GM12878 (cell line): ENCODE measurements at regions not wholly inside any gene's neighbourhood (a gene's known extent, or its start where the extent isn't known, plus 50 kb on each side); places are given as distances from the start of the nearest gene placed in this dataset.

Experiments used
- ATAC-seq: fragments of 200-7000 bp; cut with Tn5 transposase; 3 replicates; pipeline ENCODE4 v1.9.1; 2020; ENCODE audit warnings: mild to moderate bottlenecking, moderate library complexity
- BruUV-seq: library from RNA; stranded (reverse); fragments of 400-500 nt; replicated peaks from 2 replicates; lab custom pipeline; 2021; lab: Mats Ljungman, UMichigan
- CTCF ChIA-PET: fragments of 300-600 bp; sonication (Branson Sonifier 250); formaldehyde crosslinking; extraction: SDS; loops from one replicate; lab custom pipeline; 2021; ENCODE audit warnings: inconsistent platforms; lab: Yijun Ruan, JAX
- POLR2A ChIA-PET: fragments of 350-600 bp; formaldehyde crosslinking; extraction: SDS; loops from one replicate; lab custom pipeline; 2021; ENCODE audit warnings: inconsistent platforms; lab: Charles Lee
- RAD21 ChIA-PET: fragments of 300-600 bp; sonication (Branson Sonifier 250); formaldehyde crosslinking; loops from one replicate; lab custom pipeline; 2023; ENCODE audit warnings: antibody characterized with exemption; ENCODE audit not compliant: unreplicated experiment; lab: Charles Lee
- SMC1A ChIA-PET: fragments of 300-600 bp; sonication (Branson Sonifier 250); formaldehyde crosslinking; loops from one replicate; lab custom pipeline; 2023; ENCODE audit not compliant: unreplicated experiment, uncharacterized antibody; lab: Charles Lee
- DNase-seq: peaks from one replicate; pipeline ENCODE4 v3.0.0-alpha.2; 2011; ENCODE audit warnings: low read depth, low spot score
- FAIRE-seq: peaks from 3 replicates; lab custom pipeline; 2011; peaks lifted over from hg19 to GRCh38; lab: Jason Lieb, UNC
- H2AFZ ChIP-seq: 2 replicates; pipeline ENCODE4 v1.6.0; 2011; ENCODE audit warnings: low read depth, low read length, control low read depth; ENCODE audit not compliant: control insufficient read depth
- H3K27ac ChIP-seq: 2 replicates; pipeline ENCODE4 v1.5.1; 2011; ENCODE audit warnings: control low read depth; ENCODE audit not compliant: control insufficient read depth, insufficient read depth
- H3K27me3 ChIP-seq, 2 experiments: replicated peaks in 1 of 2; 2 replicates each; pipeline versions ENCODE4 v1.6.0 to v1.6.1; 2011; ENCODE audit warnings: low read length in 1 of 2; ENCODE audit not compliant: control insufficient read depth in 2 of 2, insufficient read depth in 2 of 2
- H3K36me3 ChIP-seq, 2 experiments: 2 replicates each; pipeline ENCODE4 v1.5.1; 2011; ENCODE audit warnings: low read length in 1 of 2; ENCODE audit not compliant: control insufficient read depth in 2 of 2, insufficient read depth in 2 of 2
- H3K4me1 ChIP-seq: 2 replicates; pipeline ENCODE4 v1.6.1; 2011; ENCODE audit warnings: mild to moderate bottlenecking, low read length, moderate library complexity, mixed read lengths; ENCODE audit not compliant: control insufficient read depth, insufficient read depth
- H3K4me2 ChIP-seq: 2 replicates; pipeline ENCODE4 v1.6.0; 2011; ENCODE audit warnings: control low read depth; ENCODE audit not compliant: control insufficient read depth, insufficient read depth
- H3K4me3 ChIP-seq: fragments of 200-600 bp; sonication (generic); 2 replicates; pipeline ENCODE4 v1.5.1; 2016
- H3K79me2 ChIP-seq: 2 replicates; pipeline ENCODE4 v1.6.0; 2011; ENCODE audit warnings: low read length; ENCODE audit not compliant: control insufficient read depth, insufficient read depth
- H3K9ac ChIP-seq: 2 replicates; pipeline ENCODE4 v1.8.0; 2011; ENCODE audit warnings: low read length, control low read depth, mixed read lengths; ENCODE audit not compliant: control insufficient read depth, insufficient read depth
- H3K9me3 ChIP-seq: replicated peaks from 3 replicates; pipeline ENCODE4 v1.5.1; 2011; ENCODE audit warnings: mild to moderate bottlenecking, low read length; ENCODE audit not compliant: control insufficient read depth, insufficient read depth
- H4K20me1 ChIP-seq: 2 replicates; pipeline ENCODE4 v1.6.0; 2011; ENCODE audit not compliant: control insufficient read depth, insufficient read depth
- BRCA1 ChIP-seq: IDR thresholded peaks from 2 replicates; pipeline ENCODE4 v1.6.1; 2011; ENCODE audit warnings: low read depth, low read length, improper control_type of control experiment
- IRF4 ChIP-seq: IDR thresholded peaks from 2 replicates; pipeline ENCODE4 v1.6.1; 2011; ENCODE audit warnings: low read depth, low read length
- LARP7 ChIP-seq: fragments of 450-650 bp; IDR thresholded peaks from 2 replicates; pipeline ENCODE4 v1.6.1; 2017; ENCODE audit warnings: mild to moderate bottlenecking
- MEF2B ChIP-seq: fragments of 450-650 bp; IDR thresholded peaks from 2 replicates; pipeline ENCODE4 v1.6.1; 2018; ENCODE audit warnings: mild to moderate bottlenecking, moderate library complexity; ENCODE audit not compliant: partially characterized antibody, poor library complexity, severe bottlenecking
- NR2F1 ChIP-seq: fragments of 450-650 bp; conservative IDR thresholded peaks from 2 replicates; pipeline ENCODE4 v1.6.1; 2017; ENCODE audit warnings: mild to moderate bottlenecking
- ZNF24 ChIP-seq: fragments of 450-650 bp; IDR thresholded peaks from 2 replicates; pipeline ENCODE4 v1.6.1; 2017; ENCODE audit warnings: antibody characterized with exemption, mild to moderate bottlenecking
- whole genome bisulfite sequencing: methylation state at CpG from one replicate; pipeline ENCODE4 v1.1.6; 2016; ENCODE audit warnings: low lambda C conversion rate; ENCODE audit not compliant: insufficient replicate concordance, insufficient coverage; ENCODE audit errors: missing lambda C conversion rate; 5-methylcytosine and 5-hydroxymethylcytosine counted together
- in situ Hi-C: fragments of 300-500 bp; cut with MboI; formaldehyde crosslinking; loops from 9 replicates; pipeline ENCODE4 v1.14.3; 2018; ENCODE audit warnings: mixed read lengths
- intact Hi-C: fragments of 100-400 bp; cut with micrococcal nuclease; formaldehyde crosslinking; loops from one replicate; pipeline ENCODE4 v1.14.2; 2022; ENCODE audit not compliant: unreplicated experiment
- TF ChIP-seq, protein P1 (sequence below), 3 experiments: IDR thresholded peaks in 2 of 3; conservative IDR thresholded peaks in 1 of 3; 2 replicates each; pipeline ENCODE4 v1.5.1; 2011; ENCODE audit warnings: low read depth in 3 of 3, low read length in 3 of 3, mild to moderate bottlenecking in 3 of 3, control low read depth in 2 of 3, moderate library complexity in 2 of 3, inconsistent platforms in 1 of 3, mixed read lengths in 1 of 3; ENCODE audit not compliant: control insufficient read depth in 2 of 3, insufficient read depth in 1 of 3; ENCODE audit errors: extremely low read depth in 1 of 3
- TF ChIP-seq, protein P2 (sequence below): IDR thresholded peaks from 2 replicates; pipeline ENCODE4 v1.6.1; 2012; ENCODE audit warnings: low read length, inconsistent platforms

GRCh38 chr10:107708981-107709380, 544.5 kb upstream of the SORCS1 start:
- in situ Hi-C loops: no loop called here
- RAD21 ChIA-PET: no interaction called here
- FAIRE-seq: no peak
- H3K9me3 ChIP-seq: no peaks in the 10 kb centered on the region
- SMC1A ChIA-PET: no interaction called here
- TF ChIP-seq ZNF24 (no peak), LARP7 (no peak), NR2F1 (no peak), BRCA1 (no peak), IRF4 (no peak), MEF2B (no peak)
- TF ChIP-seq, protein P1, sequence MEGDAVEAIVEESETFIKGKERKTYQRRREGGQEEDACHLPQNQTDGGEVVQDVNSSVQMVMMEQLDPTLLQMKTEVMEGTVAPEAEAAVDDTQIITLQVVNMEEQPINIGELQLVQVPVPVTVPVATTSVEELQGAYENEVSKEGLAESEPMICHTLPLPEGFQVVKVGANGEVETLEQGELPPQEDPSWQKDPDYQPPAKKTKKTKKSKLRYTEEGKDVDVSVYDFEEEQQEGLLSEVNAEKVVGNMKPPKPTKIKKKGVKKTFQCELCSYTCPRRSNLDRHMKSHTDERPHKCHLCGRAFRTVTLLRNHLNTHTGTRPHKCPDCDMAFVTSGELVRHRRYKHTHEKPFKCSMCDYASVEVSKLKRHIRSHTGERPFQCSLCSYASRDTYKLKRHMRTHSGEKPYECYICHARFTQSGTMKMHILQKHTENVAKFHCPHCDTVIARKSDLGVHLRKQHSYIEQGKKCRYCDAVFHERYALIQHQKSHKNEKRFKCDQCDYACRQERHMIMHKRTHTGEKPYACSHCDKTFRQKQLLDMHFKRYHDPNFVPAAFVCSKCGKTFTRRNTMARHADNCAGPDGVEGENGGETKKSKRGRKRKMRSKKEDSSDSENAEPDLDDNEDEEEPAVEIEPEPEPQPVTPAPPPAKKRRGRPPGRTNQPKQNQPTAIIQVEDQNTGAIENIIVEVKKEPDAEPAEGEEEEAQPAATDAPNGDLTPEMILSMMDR (IDR thresholded peaks at IDR 0.05 in 2 of 3, conservative IDR thresholded peaks at IDR 0.05 in 1 of 3; ENCODE audit: control insufficient read depth in 2 of 3, extremely low read depth in 1 of 3, insufficient read depth in 1 of 3, low read depth in 3 of 3, low read length in 3 of 3): no peak
- TF ChIP-seq, protein P2, sequence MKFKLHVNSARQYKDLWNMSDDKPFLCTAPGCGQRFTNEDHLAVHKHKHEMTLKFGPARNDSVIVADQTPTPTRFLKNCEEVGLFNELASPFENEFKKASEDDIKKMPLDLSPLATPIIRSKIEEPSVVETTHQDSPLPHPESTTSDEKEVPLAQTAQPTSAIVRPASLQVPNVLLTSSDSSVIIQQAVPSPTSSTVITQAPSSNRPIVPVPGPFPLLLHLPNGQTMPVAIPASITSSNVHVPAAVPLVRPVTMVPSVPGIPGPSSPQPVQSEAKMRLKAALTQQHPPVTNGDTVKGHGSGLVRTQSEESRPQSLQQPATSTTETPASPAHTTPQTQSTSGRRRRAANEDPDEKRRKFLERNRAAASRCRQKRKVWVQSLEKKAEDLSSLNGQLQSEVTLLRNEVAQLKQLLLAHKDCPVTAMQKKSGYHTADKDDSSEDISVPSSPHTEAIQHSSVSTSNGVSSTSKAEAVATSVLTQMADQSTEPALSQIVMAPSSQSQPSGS: no peak
- TF ChIP-seq, all 136 proteins: peak for 0
- ATAC-seq (no peak), DNase-seq (no peak)
- H3K4me2 ChIP-seq: no peak overlapping the region
- no peaks in the 10 kb centered on the region for H3K79me2 ChIP-seq
- H4K20me1 ChIP-seq: no peaks in the 10 kb centered on the region
- no peak overlapping the region for H3K9ac ChIP-seq
- WGBS: 35% methylated on average over 1 of the region's 1 CpG
- ChIA-PET CTCF (no interaction called here), POLR2A (no interaction called here)
- no TSS peak for BruUV-seq
- no peak overlapping the region for H3K4me3 ChIP-seq
- intact Hi-C loops: no loop called here
- no peaks in the 10 kb centered on the region for H3K36me3 ChIP-seq
- H3K4me1 ChIP-seq: no peaks in the 10 kb centered on the region
- no peak overlapping the region for H2AFZ ChIP-seq
- no peaks in the 10 kb centered on the region for H3K27me3 ChIP-seq
- H3K27ac ChIP-seq: no peak overlapping the region
